ENCODE measurements at regions not wholly inside any gene's neighbourhood (a gene's known extent, or its start where the extent isn't known, plus 50 kb on each side); places are given as distances from the start of the nearest gene placed in this dataset.

- TF ChIP-seq SIN3B (IDR thresholded peaks at IDR 0.05; ENCODE audit: low read length): no peak
- no peak for TF ChIP-seq CTCF (CRISPR knock-in tag; IDR thresholded peaks at IDR 0.05)
- TF ChIP-seq HDAC2 (CRISPR knock-in tag; IDR thresholded peaks at IDR 0.05): no peak
- no peak for TF ChIP-seq DMAP1 (CRISPR knock-in tag; IDR thresholded peaks at IDR 0.05)
- no peak for TF ChIP-seq JUND (CRISPR knock-in tag; IDR thresholded peaks at IDR 0.05)
- no peak for TF ChIP-seq HDAC6 (IDR thresholded peaks at IDR 0.05; ENCODE audit: low read depth, low read length)
- TF ChIP-seq, protein P1, sequence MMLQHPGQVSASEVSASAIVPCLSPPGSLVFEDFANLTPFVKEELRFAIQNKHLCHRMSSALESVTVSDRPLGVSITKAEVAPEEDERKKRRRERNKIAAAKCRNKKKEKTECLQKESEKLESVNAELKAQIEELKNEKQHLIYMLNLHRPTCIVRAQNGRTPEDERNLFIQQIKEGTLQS (CRISPR knock-in tag; IDR thresholded peaks at IDR 0.05): no peak
- no peak for TF ChIP-seq ZNF570 (CRISPR knock-in tag; IDR thresholded peaks at IDR 0.05; ENCODE audit: borderline replicate concordance)
These were observed 81.8 kb upstream of the KIT start for GRCh38 chr4:54575919-54576318.
